Epithelial cell of esophagus (primary cell): ENCODE measurements at regions not wholly inside any gene's neighbourhood (a gene's known extent, or its start where the extent isn't known, plus 50 kb on each side); places are given as distances from the start of the nearest gene placed in this dataset.

Source experiments
- DNase-seq: peaks from one replicate; pipeline ENCODE4 v3.0.0; 2010; ENCODE audit warnings: low read depth
- H3K4me3 ChIP-seq: 2 replicates; pipeline ENCODE4 v1.5.1; 2011; ENCODE audit warnings: mild to moderate bottlenecking, low read length, control low read depth
- TF ChIP-seq, protein P1 (sequence below): IDR thresholded peaks from 2 replicates; pipeline ENCODE4 v1.5.1; 2011; ENCODE audit warnings: low read depth, mild to moderate bottlenecking, low read length, control low read depth, inconsistent platforms; ENCODE audit not compliant: insufficient read depth; ENCODE audit errors: missing control alignments

DNA sequence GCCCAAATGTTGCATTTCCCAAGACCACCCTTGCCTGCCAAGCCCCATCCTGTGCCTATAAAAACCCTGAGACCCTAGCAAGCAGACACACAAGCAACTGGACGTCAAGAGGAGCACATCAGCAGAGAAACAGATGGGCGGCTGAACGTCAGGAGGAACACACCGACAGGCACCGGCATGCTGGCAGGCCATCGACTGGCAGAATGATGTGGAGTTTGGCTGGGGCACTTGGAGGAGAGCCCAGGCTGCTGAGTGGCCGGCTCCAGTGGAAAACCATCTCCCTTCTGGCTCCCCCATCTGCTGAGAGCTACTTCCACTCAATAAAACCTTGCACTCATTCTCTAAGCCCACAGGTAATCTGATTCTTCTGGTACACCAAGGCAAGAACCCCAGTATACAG lies 130.1 kb downstream of the SLC41A2 start:
- no peak for DNase-seq
- TF ChIP-seq, protein P1, sequence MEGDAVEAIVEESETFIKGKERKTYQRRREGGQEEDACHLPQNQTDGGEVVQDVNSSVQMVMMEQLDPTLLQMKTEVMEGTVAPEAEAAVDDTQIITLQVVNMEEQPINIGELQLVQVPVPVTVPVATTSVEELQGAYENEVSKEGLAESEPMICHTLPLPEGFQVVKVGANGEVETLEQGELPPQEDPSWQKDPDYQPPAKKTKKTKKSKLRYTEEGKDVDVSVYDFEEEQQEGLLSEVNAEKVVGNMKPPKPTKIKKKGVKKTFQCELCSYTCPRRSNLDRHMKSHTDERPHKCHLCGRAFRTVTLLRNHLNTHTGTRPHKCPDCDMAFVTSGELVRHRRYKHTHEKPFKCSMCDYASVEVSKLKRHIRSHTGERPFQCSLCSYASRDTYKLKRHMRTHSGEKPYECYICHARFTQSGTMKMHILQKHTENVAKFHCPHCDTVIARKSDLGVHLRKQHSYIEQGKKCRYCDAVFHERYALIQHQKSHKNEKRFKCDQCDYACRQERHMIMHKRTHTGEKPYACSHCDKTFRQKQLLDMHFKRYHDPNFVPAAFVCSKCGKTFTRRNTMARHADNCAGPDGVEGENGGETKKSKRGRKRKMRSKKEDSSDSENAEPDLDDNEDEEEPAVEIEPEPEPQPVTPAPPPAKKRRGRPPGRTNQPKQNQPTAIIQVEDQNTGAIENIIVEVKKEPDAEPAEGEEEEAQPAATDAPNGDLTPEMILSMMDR = no peak
- H3K4me3 ChIP-seq = no peak overlapping the region

- H3K4me3 ChIP-seq = no peak overlapping the region
- no peak for DNase-seq
- TF ChIP-seq, protein P1 = peak; percentile 31
Observed at GRCh38 chr12:104827587-104827986, 130.5 kb downstream of the SLC41A2 start.

DNA sequence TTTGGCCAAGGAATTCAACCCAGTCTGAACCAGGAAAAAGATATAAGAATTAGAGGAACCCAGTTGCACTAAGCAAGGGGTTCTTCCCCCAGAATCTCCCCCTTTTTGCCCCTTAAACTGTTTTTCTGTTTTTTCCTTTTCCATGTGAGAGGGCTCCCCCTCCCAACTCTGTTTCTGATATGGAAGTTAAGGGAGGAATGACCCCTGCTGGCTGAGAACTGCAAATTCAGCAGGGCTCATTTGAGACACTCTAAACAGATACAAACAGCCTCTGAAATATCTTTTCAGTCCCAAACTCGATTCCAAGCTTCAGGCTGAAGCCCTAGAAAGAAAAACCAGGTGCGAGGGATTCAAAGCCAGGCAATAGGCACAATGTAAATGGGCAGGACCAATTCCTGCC lies 132.7 kb downstream of the SLC41A2 start:
- peak; percentile 5 for DNase-seq
- no peak overlapping the region for H3K4me3 ChIP-seq
- TF ChIP-seq, protein P1 = peak; percentile 18

DNA sequence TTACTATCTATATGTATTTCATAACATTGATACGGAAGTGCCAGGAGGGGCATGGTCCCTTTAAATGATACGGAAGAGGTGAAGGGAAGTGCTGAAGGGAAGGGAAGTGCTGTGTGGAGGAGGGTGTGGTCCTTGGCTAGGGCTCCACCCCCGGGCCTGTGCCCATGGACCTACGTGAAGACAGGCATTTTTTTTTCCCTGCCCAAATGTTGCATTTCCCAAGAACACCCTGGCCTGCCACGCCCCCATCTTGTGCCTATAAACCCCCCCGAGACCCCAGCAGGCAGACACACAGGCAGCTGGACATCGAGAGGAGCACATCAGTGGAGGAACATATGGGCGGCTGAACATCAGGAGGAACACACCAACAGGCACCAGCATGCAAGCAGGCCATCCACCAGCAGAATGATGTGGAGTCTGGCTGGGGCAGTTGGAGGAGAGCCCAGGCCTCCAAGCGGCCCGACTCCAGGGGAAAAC lies 134.1 kb downstream of the SLC41A2 start:
- no peak overlapping the region for H3K4me3 ChIP-seq
- DNase-seq = no peak
- TF ChIP-seq, protein P1 = no peak

DNA sequence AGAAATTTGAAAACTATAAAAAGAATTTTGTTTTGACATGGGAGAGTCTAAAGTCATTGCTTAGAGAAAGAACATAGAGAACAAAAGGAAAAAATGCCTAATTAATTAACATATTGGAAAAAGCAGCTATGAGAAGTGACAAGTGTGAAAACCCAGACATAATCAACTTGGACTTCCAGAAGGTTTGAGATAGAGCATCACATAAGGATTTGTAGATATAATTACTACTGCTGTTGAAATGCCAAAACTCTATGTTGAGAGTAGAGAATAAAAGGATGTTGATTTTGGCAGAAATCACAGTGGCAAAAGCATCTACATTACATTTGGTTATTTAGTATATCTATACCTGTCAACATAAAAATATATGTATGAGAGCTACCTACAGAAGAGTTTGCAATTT lies 135.1 kb downstream of the SLC41A2 start:
- TF ChIP-seq, protein P1 = no peak
- no peak for DNase-seq
- H3K4me3 ChIP-seq = no peak overlapping the region

GRCh38 chr12:104816845-104817503 lies 141.1 kb downstream of the SLC41A2 start:
- DNase-seq = peak; percentile 48
- TF ChIP-seq, protein P1 = no peak

GRCh38 chr12:104815935-104816334 lies 142.2 kb downstream of the SLC41A2 start:
- TF ChIP-seq, protein P1 = no peak
- no peak overlapping the region for H3K4me3 ChIP-seq
- DNase-seq = no peak

More at GRCh38 chr12:104816845-104817503, 141.1 kb downstream of the SLC41A2 start:
- no peak overlapping the region for H3K4me3 ChIP-seq
